ENCODE measurements at regions not wholly inside any gene's neighbourhood (a gene's known extent, or its start where the extent isn't known, plus 50 kb on each side); places are given as distances from the start of the nearest gene placed in this dataset.

GRCh38 chr4:3832536-3833220, 66.5 kb downstream of the ADRA2C start:
- Histone ChIP-seq H3K36me3 (no peaks in the 10 kb centered on the region), H3K27me3 (peaks cover 11 to 23% (median 15%) of the 10 kb centered on the region in 3 donors), H3K4me3 (no peak overlapping the region), H3K27ac (no peak overlapping the region), H3K9me3 (no peaks in the 10 kb centered on the region), H3K4me1 (no peaks in the 10 kb centered on the region)
- TF ChIP-seq CTCF (IDR thresholded peaks at IDR 0.05 in 4 of 5, conservative IDR thresholded peaks at IDR 0.05 in 1 of 5) (no peak), POLR2A (IDR thresholded peaks at IDR 0.05) (no peak)
- in situ Hi-C loops (cut with MboI; ENCODE audit: low sequenced_read_pairs in 4 of 4) = no loop called here
- DNase-seq (no peak), ATAC-seq (no peak)
- intact Hi-C loops (cut with DNase I; ENCODE audit: low total_unique reads) = no loop called here

GRCh38 chr4:3833326-3833989, 67.3 kb downstream of the ADRA2C start:
- ATAC-seq (no peak), DNase-seq (no peak)
- H3K27me3 ChIP-seq = peaks cover 11 to 23% (median 15%) of the 10 kb centered on the region in 3 donors
- no peak for TF ChIP-seq POLR2A (IDR thresholded peaks at IDR 0.05)
- TF ChIP-seq CTCF (IDR thresholded peaks at IDR 0.05 in 4 of 5, conservative IDR thresholded peaks at IDR 0.05 in 1 of 5) = no peak
- in situ Hi-C loops (cut with MboI; ENCODE audit: low sequenced_read_pairs in 4 of 4) (no loop called here), intact Hi-C loops (cut with DNase I; ENCODE audit: low total_unique reads) (no loop called here)
- H3K4me3 ChIP-seq = no peak overlapping the region
- no peaks in the 10 kb centered on the region for H3K9me3 ChIP-seq
- H3K27ac ChIP-seq = no peak overlapping the region
- H3K4me1 ChIP-seq = no peaks in the 10 kb centered on the region
- H3K36me3 ChIP-seq = no peaks in the 10 kb centered on the region

- no peak overlapping the region for H3K27ac ChIP-seq
- DNase-seq (no peak), ATAC-seq (no peak)
- no peaks in the 10 kb centered on the region for H3K36me3 ChIP-seq
- TF ChIP-seq POLR2A (IDR thresholded peaks at IDR 0.05) (no peak), CTCF (IDR thresholded peaks at IDR 0.05 in 4 of 5, conservative IDR thresholded peaks at IDR 0.05 in 1 of 5) (no peak)
- intact Hi-C loops (cut with DNase I; ENCODE audit: low total_unique reads) = no loop called here
- no peak overlapping the region for H3K4me3 ChIP-seq
- in situ Hi-C loops (cut with MboI; ENCODE audit: low sequenced_read_pairs in 4 of 4) = no loop called here
- peaks cover 11 to 21% (median 15%) of the 10 kb centered on the region in 3 donors for H3K27me3 ChIP-seq
- no peaks in the 10 kb centered on the region for H3K4me1 ChIP-seq
- H3K9me3 ChIP-seq = no peaks in the 10 kb centered on the region
Observed at GRCh38 chr4:3834186-3834662, 68.0 kb downstream of the ADRA2C start.

GRCh38 chr4:3834663-3835521, 68.7 kb downstream of the ADRA2C start:
- TF ChIP-seq POLR2A (IDR thresholded peaks at IDR 0.05) (no peak), CTCF (IDR thresholded peaks at IDR 0.05 in 4 of 5, conservative IDR thresholded peaks at IDR 0.05 in 1 of 5) (no peak)
- H3K36me3 ChIP-seq = no peaks in the 10 kb centered on the region
- H3K4me1 ChIP-seq = no peaks in the 10 kb centered on the region
- no peaks in the 10 kb centered on the region for H3K9me3 ChIP-seq
- in situ Hi-C loops (cut with MboI; ENCODE audit: low sequenced_read_pairs in 4 of 4) = no loop called here
- no peak for ATAC-seq
- H3K4me3 ChIP-seq = no peak overlapping the region
- intact Hi-C loops (cut with DNase I; ENCODE audit: low total_unique reads) = no loop called here
- no peak for DNase-seq
- peaks cover 11 to 15% (median 15%) of the 10 kb centered on the region in 3 donors for H3K27me3 ChIP-seq
- no peak overlapping the region for H3K27ac ChIP-seq

Measured in gastrocnemius medialis (tissue), 4 donors.